HFFc6 (cell line): ENCODE measurements at regions not wholly inside any gene's neighbourhood (a gene's known extent, or its start where the extent isn't known, plus 50 kb on each side); places are given as distances from the start of the nearest gene placed in this dataset.

Source experiments
- DNase-seq: peaks from one replicate; pipeline ENCODE4 v3.0.0-alpha.2; 2018
- H3K27ac Mint-ChIP-seq: 2 replicates; pipeline ENCODE4 v1.8.0; 2020; ENCODE audit warnings: mild to moderate bottlenecking, mixed read lengths
- H3K27me3 Mint-ChIP-seq: 2 replicates; pipeline ENCODE4 v1.8.0; 2021; ENCODE audit warnings: mild to moderate bottlenecking, moderate library complexity, mixed read lengths; ENCODE audit not compliant: insufficient read depth
- H3K36me3 Mint-ChIP-seq: 2 replicates; pipeline ENCODE4 v1.8.0; 2021; ENCODE audit warnings: low read depth, mixed read lengths
- H3K4me1 Mint-ChIP-seq: 2 replicates; pipeline ENCODE4 v1.8.0; 2020; ENCODE audit warnings: low read depth, mixed read lengths
- H3K4me3 Mint-ChIP-seq: 2 replicates; pipeline ENCODE4 v1.8.0; 2020; ENCODE audit warnings: mild to moderate bottlenecking, moderate library complexity, mixed read lengths
- H3K9me3 Mint-ChIP-seq: 2 replicates; pipeline ENCODE4 v1.8.0; 2020; ENCODE audit warnings: mild to moderate bottlenecking, mixed read lengths
- CTCF ChIP-seq: fragments of 200-600 bp; sonication (generic); IDR thresholded peaks from 2 replicates; pipeline ENCODE4 v1.5.0; 2021; ENCODE audit warnings: antibody characterized with exemption, mild to moderate bottlenecking

GRCh38 chr4:14790494-14790893, 211.8 kb upstream of the CPEB2 start:
- peaks cover 2% of the 10 kb centered on the region; the same call in 1 of the 2 replicates for H3K27me3 Mint-ChIP-seq
- H3K27ac Mint-ChIP-seq, result no peak overlapping the region
- H3K36me3 Mint-ChIP-seq, result no peaks in the 10 kb centered on the region
- H3K4me3 Mint-ChIP-seq, result no peak overlapping the region
- no peak for DNase-seq
- H3K4me1 Mint-ChIP-seq, result no peaks in the 10 kb centered on the region
- peaks cover 6% of the 10 kb centered on the region for H3K9me3 Mint-ChIP-seq
- TF ChIP-seq CTCF, result no peak

GRCh38 chr4:14792702-14793227, 209.5 kb upstream of the CPEB2 start:
- Mint-ChIP-seq H3K36me3 (no peaks in the 10 kb centered on the region), H3K9me3 (peaks cover 8% of the 10 kb centered on the region), H3K4me3 (no peak overlapping the region), H3K27ac (no peak overlapping the region), H3K4me1 (no peaks in the 10 kb centered on the region), H3K27me3 (peaks cover 2% of the 10 kb centered on the region; the same call in 1 of the 2 replicates)
- no peak for TF ChIP-seq CTCF
- DNase-seq, result no peak

- peaks cover 16% of the 10 kb centered on the region for H3K9me3 Mint-ChIP-seq
- no peak overlapping the region for H3K27ac Mint-ChIP-seq
- no peaks in the 10 kb centered on the region for H3K4me1 Mint-ChIP-seq
- TF ChIP-seq CTCF, result no peak
- no peak overlapping the region for H3K4me3 Mint-ChIP-seq
- H3K36me3 Mint-ChIP-seq, result peaks cover 5% of the 10 kb centered on the region; the same call in 1 of the 2 replicates
- H3K27me3 Mint-ChIP-seq, result no peaks in the 10 kb centered on the region
- no peak for DNase-seq
Measured at GRCh38 chr4:14800977-14801376, 201.3 kb upstream of the CPEB2 start.

GRCh38 chr4:14802596-14802995, 199.7 kb upstream of the CPEB2 start:
- H3K9me3 Mint-ChIP-seq, result peaks cover 17% of the 10 kb centered on the region
- no peak overlapping the region for H3K27ac Mint-ChIP-seq
- H3K4me1 Mint-ChIP-seq, result no peaks in the 10 kb centered on the region
- peaks cover 5% of the 10 kb centered on the region; the same call in 1 of the 2 replicates for H3K36me3 Mint-ChIP-seq
- H3K27me3 Mint-ChIP-seq, result no peaks in the 10 kb centered on the region
- no peak for TF ChIP-seq CTCF
- no peak for DNase-seq
- no peak overlapping the region for H3K4me3 Mint-ChIP-seq

GRCh38 chr4:14807856-14808255, 194.4 kb upstream of the CPEB2 start:
- H3K36me3 Mint-ChIP-seq, result no peaks in the 10 kb centered on the region
- H3K27ac Mint-ChIP-seq, result no peak overlapping the region
- DNase-seq, result no peak
- H3K4me3 Mint-ChIP-seq, result no peak overlapping the region
- no peaks in the 10 kb centered on the region for H3K4me1 Mint-ChIP-seq
- H3K9me3 Mint-ChIP-seq, result peaks cover 5% of the 10 kb centered on the region
- no peak for TF ChIP-seq CTCF
- H3K27me3 Mint-ChIP-seq, result no peaks in the 10 kb centered on the region

- no peaks in the 10 kb centered on the region for H3K4me1 Mint-ChIP-seq
- no peaks in the 10 kb centered on the region for H3K27me3 Mint-ChIP-seq
- no peak overlapping the region for H3K4me3 Mint-ChIP-seq
- no peak for TF ChIP-seq CTCF
- H3K27ac Mint-ChIP-seq, result no peak overlapping the region
- DNase-seq, result no peak
- peaks cover 5% of the 10 kb centered on the region for H3K9me3 Mint-ChIP-seq
- H3K36me3 Mint-ChIP-seq, result no peaks in the 10 kb centered on the region
Measured at GRCh38 chr4:14809203-14809602, 193.1 kb upstream of the CPEB2 start.
